ENCODE measurements at regions not wholly inside any gene's neighbourhood (a gene's known extent, or its start where the extent isn't known, plus 50 kb on each side); places are given as distances from the start of the nearest gene placed in this dataset.
A peak's percentile ranks its signal among the peaks of the same experiment; 100 is the strongest.

- Mint-ChIP-seq H3K27ac (no peak overlapping the region), H3K4me3 (no peak overlapping the region), H3K9me3 (no peaks in the 10 kb centered on the region), H3K36me3 (ENCODE audit: low read depth) (no peaks in the 10 kb centered on the region), H3K27me3 (ENCODE audit: insufficient read depth) (peaks cover 25% of the 10 kb centered on the region), H3K4me1 (peaks cover 19% of the 10 kb centered on the region)
- no peaks in the 10 kb centered on the region for H3K36me3 ChIP-seq (ENCODE audit: control insufficient read depth, insufficient read depth, low read length)
- no peak overlapping the region for H3K9ac ChIP-seq (ENCODE audit: extremely low read depth, low read length, poor library complexity, severe bottlenecking)
- H3K4me3 ChIP-seq (ENCODE audit: low read length): no peak overlapping the region
- peaks cover 17% of the 10 kb centered on the region for H3K27me3 ChIP-seq (ENCODE audit: control insufficient read depth, insufficient read depth, low read length, poor library complexity, severe bottlenecking)
- H3K27ac ChIP-seq (ENCODE audit: low read depth, low read length): no peak overlapping the region
- peak; percentile 29 for DNase-seq
- no peak for TF ChIP-seq CTCF (conservative IDR thresholded peaks at IDR 0.05)
- peaks cover 5% of the 10 kb centered on the region for H3K4me1 ChIP-seq (ENCODE audit: control insufficient read depth, insufficient read depth, low read length)
- peaks cover 3% of the 10 kb centered on the region for H3K9me3 ChIP-seq (ENCODE audit: control insufficient read depth, low read length)
- WGBS, 2 experiments (ENCODE audit: insufficient coverage in 1 of 2, insufficient read length in 1 of 2): 86 to 97% methylated on average over 5 to 11 of the region's 11 CpGs
These were observed 146.0 kb upstream of the JUN start for GRCh38 chr1:58929671-58930325.

GRCh38 chr1:58931024-58931423, 147.2 kb upstream of the JUN start:
- no peak overlapping the region for H3K4me3 Mint-ChIP-seq

GRCh38 chr1:58931756-58932155, 147.9 kb upstream of the JUN start:
- no peak overlapping the region for H3K27ac Mint-ChIP-seq

More at GRCh38 chr1:58931024-58931423, 147.2 kb upstream of the JUN start:
- no peaks in the 10 kb centered on the region for H3K9me3 ChIP-seq (ENCODE audit: control insufficient read depth, low read length)
- Mint-ChIP-seq H3K27ac (no peak overlapping the region), H3K36me3 (ENCODE audit: low read depth) (no peaks in the 10 kb centered on the region), H3K27me3 (ENCODE audit: insufficient read depth) (peaks cover 26% of the 10 kb centered on the region), H3K9me3 (no peaks in the 10 kb centered on the region), H3K4me1 (peaks cover 17% of the 10 kb centered on the region)
- H3K27me3 ChIP-seq (ENCODE audit: control insufficient read depth, insufficient read depth, low read length, poor library complexity, severe bottlenecking): peaks cover 17% of the 10 kb centered on the region
- WGBS, 2 experiments (ENCODE audit: insufficient coverage in 1 of 2, insufficient read length in 1 of 2): 66 to 89% methylated on average over 1 to 2 of the region's 2 CpGs
- no peak overlapping the region for H3K9ac ChIP-seq (ENCODE audit: extremely low read depth, low read length, poor library complexity, severe bottlenecking)
- no peaks in the 10 kb centered on the region for H3K36me3 ChIP-seq (ENCODE audit: control insufficient read depth, insufficient read depth, low read length)
- H3K4me1 ChIP-seq (ENCODE audit: control insufficient read depth, insufficient read depth, low read length): peaks cover 5% of the 10 kb centered on the region
- no peak overlapping the region for H3K27ac ChIP-seq (ENCODE audit: low read depth, low read length)
- TF ChIP-seq CTCF (conservative IDR thresholded peaks at IDR 0.05): no peak
- DNase-seq: no peak
- H3K4me3 ChIP-seq (ENCODE audit: low read length): no peak overlapping the region

More at GRCh38 chr1:58931756-58932155, 147.9 kb upstream of the JUN start:
- H3K9me3 ChIP-seq (ENCODE audit: control insufficient read depth, low read length): no peaks in the 10 kb centered on the region
- H3K36me3 ChIP-seq (ENCODE audit: control insufficient read depth, insufficient read depth, low read length): no peaks in the 10 kb centered on the region
- Mint-ChIP-seq H3K4me1 (peaks cover 15% of the 10 kb centered on the region), H3K9me3 (no peaks in the 10 kb centered on the region), H3K36me3 (ENCODE audit: low read depth) (no peaks in the 10 kb centered on the region), H3K4me3 (no peak overlapping the region), H3K27me3 (ENCODE audit: insufficient read depth) (peaks cover 28% of the 10 kb centered on the region)
- peaks cover 17% of the 10 kb centered on the region for H3K27me3 ChIP-seq (ENCODE audit: control insufficient read depth, insufficient read depth, low read length, poor library complexity, severe bottlenecking)
- no peak for TF ChIP-seq CTCF (conservative IDR thresholded peaks at IDR 0.05)
- no peak overlapping the region for H3K4me3 ChIP-seq (ENCODE audit: low read length)
- peaks cover 5% of the 10 kb centered on the region for H3K4me1 ChIP-seq (ENCODE audit: control insufficient read depth, insufficient read depth, low read length)
- WGBS, 2 experiments (ENCODE audit: insufficient coverage in 1 of 2, insufficient read length in 1 of 2): 88 to 94% methylated on average over 5 to 6 of the region's 6 CpGs
- DNase-seq: no peak
- H3K27ac ChIP-seq (ENCODE audit: low read depth, low read length): no peak overlapping the region
- no peak overlapping the region for H3K9ac ChIP-seq (ENCODE audit: extremely low read depth, low read length, poor library complexity, severe bottlenecking)

Data from endodermal cell (in vitro differentiated cells).